AG20443 (cell line): ENCODE measurements at regions not wholly inside any gene's neighbourhood (a gene's known extent, or its start where the extent isn't known, plus 50 kb on each side); places are given as distances from the start of the nearest gene placed in this dataset.

Experiments used
- DNase-seq: peaks from one replicate; pipeline ENCODE4 v3.0.0; 2012; ENCODE audit warnings: low spot score, mixed read lengths

GRCh38 chr6:140908505-140908904 lies 1224.2 kb upstream of the GJE1 start:
- no peak for DNase-seq

GRCh38 chr6:140907235-140907634 lies 1225.5 kb upstream of the GJE1 start:
- DNase-seq, result no peak

- DNase-seq, result no peak
These were observed 1227.0 kb upstream of the GJE1 start for GRCh38 chr6:140905724-140906123.

- DNase-seq, result no peak
These were observed 1227.7 kb upstream of the GJE1 start for GRCh38 chr6:140905050-140905449.

GRCh38 chr6:140897804-140898573 lies 1234.7 kb upstream of the GJE1 start:
- no peak for DNase-seq

GRCh38 chr6:140897349-140897748 lies 1235.4 kb upstream of the GJE1 start:
- no peak for DNase-seq

- no peak for DNase-seq
These were observed 1239.3 kb upstream of the GJE1 start for GRCh38 chr6:140893432-140893831.

- peak; percentile 30 for DNase-seq
These were observed 1252.8 kb upstream of the GJE1 start for GRCh38 chr6:140879946-140880345.

- DNase-seq, result no peak
These were observed 1258.7 kb upstream of the GJE1 start for GRCh38 chr6:140874066-140874465.

GRCh38 chr6:140872885-140873284 lies 1259.8 kb upstream of the GJE1 start:
- no peak for DNase-seq

GRCh38 chr6:140871911-140872310 lies 1260.8 kb upstream of the GJE1 start:
- DNase-seq, result no peak

- no peak for DNase-seq
These were observed 1265.4 kb upstream of the GJE1 start for GRCh38 chr6:140867336-140867735.

GRCh38 chr6:140858381-140858971 lies 1274.2 kb upstream of the GJE1 start:
- no peak for DNase-seq

GRCh38 chr6:140857739-140858380 lies 1274.9 kb upstream of the GJE1 start:
- peak; percentile 40 for DNase-seq

GRCh38 chr6:140855520-140855919 lies 1277.2 kb upstream of the GJE1 start:
- no peak for DNase-seq

GRCh38 chr6:140854318-140854717 lies 1278.4 kb upstream of the GJE1 start:
- no peak for DNase-seq

GRCh38 chr6:140850438-140850837 lies 1282.3 kb upstream of the GJE1 start:
- DNase-seq, result peak; percentile 10

- no peak for DNase-seq
These were observed 1283.3 kb upstream of the GJE1 start for GRCh38 chr6:140849456-140849855.

GRCh38 chr6:140847262-140847645 lies 1285.5 kb upstream of the GJE1 start:
- DNase-seq, result no peak

- peak; percentile 29 for DNase-seq
These were observed 1286.0 kb upstream of the GJE1 start for GRCh38 chr6:140846503-140847261.

GRCh38 chr6:140845701-140846100 lies 1287.0 kb upstream of the GJE1 start:
- no peak for DNase-seq

GRCh38 chr6:140844167-140844566 lies 1288.6 kb upstream of the GJE1 start:
- DNase-seq, result no peak

GRCh38 chr6:140833408-140833807 lies 1299.3 kb upstream of the GJE1 start:
- DNase-seq, result no peak
